ENCODE measurements at regions not wholly inside any gene's neighbourhood (a gene's known extent, or its start where the extent isn't known, plus 50 kb on each side); places are given as distances from the start of the nearest gene placed in this dataset.

GRCh38 chr21:19850157-19850556 is 1148.1 kb upstream of the NCAM2 start:
- Histone ChIP-seq H3K4me1 (no peaks in the 10 kb centered on the region), H3K9me3 (no peaks in the 10 kb centered on the region), H3K27ac (no peak overlapping the region), H3K4me3 (no peak overlapping the region), H3K27me3 (no peaks in the 10 kb centered on the region), H3K36me3 (ENCODE audit: low read depth, missing control alignments) (no peaks in the 10 kb centered on the region)
- 81 to 82% methylated on average over 1 of the region's 1 CpG for WGBS, 2 donors
- DNase-seq: no peak
- intact Hi-C loops (cut with DNase I; ENCODE audit: low total_unique reads): no loop called here
- TF ChIP-seq CTCF (IDR thresholded peaks at IDR 0.05) (no peak), POLR2A (IDR thresholded peaks at IDR 0.05) (no peak)

- H3K9me3 ChIP-seq: no peaks in the 10 kb centered on the region
- DNase-seq: no peak
- H3K36me3 ChIP-seq (ENCODE audit: low read depth, missing control alignments): no peaks in the 10 kb centered on the region
- intact Hi-C loops (cut with DNase I; ENCODE audit: low total_unique reads): no loop called here
- H3K27ac ChIP-seq: no peak overlapping the region
- WGBS, 2 donors: 67 to 70% methylated on average over 10 of the region's 10 CpGs
- H3K4me1 ChIP-seq: no peaks in the 10 kb centered on the region
- no peaks in the 10 kb centered on the region for H3K27me3 ChIP-seq
- TF ChIP-seq CTCF (IDR thresholded peaks at IDR 0.05): no peak
- no peak for TF ChIP-seq POLR2A (IDR thresholded peaks at IDR 0.05)
- H3K4me3 ChIP-seq: no peak overlapping the region
Observed at GRCh38 chr21:19853061-19853460, 1145.1 kb upstream of the NCAM2 start.

- 59 to 70% methylated on average over 17 to 22 of the region's 22 CpGs for WGBS, 2 donors
- intact Hi-C loops (cut with DNase I; ENCODE audit: low total_unique reads): no loop called here
Observed at GRCh38 chr21:19853709-19854575, 1144.3 kb upstream of the NCAM2 start.

GRCh38 chr21:19855522-19855921 is 1142.7 kb upstream of the NCAM2 start:
- H3K9me3 ChIP-seq: no peaks in the 10 kb centered on the region
- TF ChIP-seq POLR2A (IDR thresholded peaks at IDR 0.05) (no peak), CTCF (IDR thresholded peaks at IDR 0.05) (no peak)
- WGBS, 2 donors: 93% methylated on average over 3 of the region's 3 CpGs
- H3K27me3 ChIP-seq: no peaks in the 10 kb centered on the region
- no peaks in the 10 kb centered on the region for H3K4me1 ChIP-seq
- intact Hi-C loops (cut with DNase I; ENCODE audit: low total_unique reads): no loop called here
- DNase-seq: no peak
- H3K36me3 ChIP-seq (ENCODE audit: low read depth, missing control alignments): no peaks in the 10 kb centered on the region
- no peak overlapping the region for H3K4me3 ChIP-seq
- no peak overlapping the region for H3K27ac ChIP-seq

More at GRCh38 chr21:19853709-19854575, 1144.3 kb upstream of the NCAM2 start:
- H3K4me1 ChIP-seq: no peaks in the 10 kb centered on the region
- H3K9me3 ChIP-seq: no peaks in the 10 kb centered on the region
- H3K27ac ChIP-seq: no peak overlapping the region
- no peaks in the 10 kb centered on the region for H3K27me3 ChIP-seq
- TF ChIP-seq CTCF (IDR thresholded peaks at IDR 0.05): no peak
- TF ChIP-seq POLR2A (IDR thresholded peaks at IDR 0.05): no peak
- no peak overlapping the region for H3K4me3 ChIP-seq
- no peak for DNase-seq
- H3K36me3 ChIP-seq (ENCODE audit: low read depth, missing control alignments): no peaks in the 10 kb centered on the region

GRCh38 chr21:19864476-19864875 is 1133.7 kb upstream of the NCAM2 start:
- Histone ChIP-seq H3K4me1 (no peaks in the 10 kb centered on the region), H3K36me3 (ENCODE audit: low read depth, missing control alignments) (no peaks in the 10 kb centered on the region), H3K27me3 (no peaks in the 10 kb centered on the region), H3K27ac (no peak overlapping the region), H3K9me3 (no peaks in the 10 kb centered on the region), H3K4me3 (no peak overlapping the region)
- no peak for DNase-seq
- WGBS, 2 donors: 78 to 95% methylated on average over 2 of the region's 2 CpGs
- intact Hi-C loops (cut with DNase I; ENCODE audit: low total_unique reads): no loop called here
- no peak for TF ChIP-seq POLR2A (IDR thresholded peaks at IDR 0.05)
- TF ChIP-seq CTCF (IDR thresholded peaks at IDR 0.05): no peak
